NT2/D1 (cell line): ENCODE measurements at regions not wholly inside any gene's neighbourhood (a gene's known extent, or its start where the extent isn't known, plus 50 kb on each side); places are given as distances from the start of the nearest gene placed in this dataset.

Experiments
- YY1 ChIP-seq: IDR thresholded peaks from 2 replicates; pipeline ENCODE4 v1.6.1; 2011; ENCODE audit not compliant: insufficient read length, insufficient read depth
- ZNF274 ChIP-seq: IDR thresholded peaks from 2 replicates; pipeline ENCODE4 v1.6.1; 2011; ENCODE audit warnings: mild to moderate bottlenecking, low read depth, low read length

- TF ChIP-seq YY1 (no peak), ZNF274 (no peak)
Observed at GRCh38 chr1:172936088-172936645, 114.6 kb downstream of the TNFSF18 start.
